ENCODE measurements at regions not wholly inside any gene's neighbourhood (a gene's known extent, or its start where the extent isn't known, plus 50 kb on each side); places are given as distances from the start of the nearest gene placed in this dataset.

DNA sequence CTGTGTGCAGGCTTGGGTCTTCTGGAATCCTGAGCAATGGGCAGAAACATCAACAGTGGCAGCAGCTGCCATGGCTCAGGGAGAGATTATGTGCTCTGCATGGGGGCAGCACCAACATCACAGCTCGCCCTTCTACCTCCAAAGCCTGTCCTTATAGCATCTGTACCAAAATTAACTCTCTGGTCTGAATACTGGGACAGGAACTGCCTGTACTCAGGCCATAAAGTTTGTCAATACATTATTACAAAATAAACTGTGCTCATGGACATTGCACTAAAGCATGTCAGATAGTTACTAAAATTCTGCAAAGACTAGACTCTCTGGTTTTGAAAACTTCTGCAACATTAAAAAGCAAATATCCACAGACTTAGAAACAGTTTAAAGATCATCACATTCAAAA is 91.6 kb downstream of the ZC3H11B start:
- DNase-seq (no peak), ATAC-seq (peak in 2 of 4 donors; percentile 35 to 57)
- H3K4me3 ChIP-seq, result no peak overlapping the region
- TF ChIP-seq POLR2A (IDR thresholded peaks at IDR 0.05), result no peak
- H3K4me1 ChIP-seq, result no peaks in the 10 kb centered on the region
- H3K27me3 ChIP-seq, result no peaks in the 10 kb centered on the region
- H3K36me3 ChIP-seq, result no peaks in the 10 kb centered on the region
- WGBS (ENCODE audit: insufficient coverage, low coverage, low lambda C conversion rate, missing lambda C conversion rate), result no CpG with 5 or more reads among the region's 1 CpG
- intact Hi-C loops (cut with DNase I), result no loop called here
- H3K27ac ChIP-seq, result no peak overlapping the region
- H3K9me3 ChIP-seq, result no peaks in the 10 kb centered on the region

- H3K27me3 ChIP-seq, result no peaks in the 10 kb centered on the region
- DNase-seq (no peak), ATAC-seq (no peak)
- intact Hi-C loops (cut with DNase I), result no loop called here
- 77% methylated on average over 3 of the region's 3 CpGs for WGBS (ENCODE audit: insufficient coverage, low coverage, low lambda C conversion rate, missing lambda C conversion rate)
- TF ChIP-seq POLR2A (IDR thresholded peaks at IDR 0.05), result no peak
- TF ChIP-seq, protein P1, sequence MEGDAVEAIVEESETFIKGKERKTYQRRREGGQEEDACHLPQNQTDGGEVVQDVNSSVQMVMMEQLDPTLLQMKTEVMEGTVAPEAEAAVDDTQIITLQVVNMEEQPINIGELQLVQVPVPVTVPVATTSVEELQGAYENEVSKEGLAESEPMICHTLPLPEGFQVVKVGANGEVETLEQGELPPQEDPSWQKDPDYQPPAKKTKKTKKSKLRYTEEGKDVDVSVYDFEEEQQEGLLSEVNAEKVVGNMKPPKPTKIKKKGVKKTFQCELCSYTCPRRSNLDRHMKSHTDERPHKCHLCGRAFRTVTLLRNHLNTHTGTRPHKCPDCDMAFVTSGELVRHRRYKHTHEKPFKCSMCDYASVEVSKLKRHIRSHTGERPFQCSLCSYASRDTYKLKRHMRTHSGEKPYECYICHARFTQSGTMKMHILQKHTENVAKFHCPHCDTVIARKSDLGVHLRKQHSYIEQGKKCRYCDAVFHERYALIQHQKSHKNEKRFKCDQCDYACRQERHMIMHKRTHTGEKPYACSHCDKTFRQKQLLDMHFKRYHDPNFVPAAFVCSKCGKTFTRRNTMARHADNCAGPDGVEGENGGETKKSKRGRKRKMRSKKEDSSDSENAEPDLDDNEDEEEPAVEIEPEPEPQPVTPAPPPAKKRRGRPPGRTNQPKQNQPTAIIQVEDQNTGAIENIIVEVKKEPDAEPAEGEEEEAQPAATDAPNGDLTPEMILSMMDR (IDR thresholded peaks at IDR 0.05), result no peak
- H3K27ac ChIP-seq, result no peak overlapping the region
- H3K4me1 ChIP-seq, result no peaks in the 10 kb centered on the region
- H3K36me3 ChIP-seq, result no peaks in the 10 kb centered on the region
- no peak overlapping the region for H3K4me3 ChIP-seq
- no peaks in the 10 kb centered on the region for H3K9me3 ChIP-seq
Measured at GRCh38 chr1:219520241-219520640, 92.7 kb downstream of the ZC3H11B start.

GRCh38 chr1:219518907-219519248 is 94.0 kb downstream of the ZC3H11B start:
- DNase-seq (no peak), ATAC-seq (no peak)
- H3K27me3 ChIP-seq, result no peaks in the 10 kb centered on the region
- H3K4me3 ChIP-seq, result no peak overlapping the region
- H3K27ac ChIP-seq, result no peak overlapping the region
- TF ChIP-seq, protein P1 (IDR thresholded peaks at IDR 0.05), result no peak
- no peak for TF ChIP-seq POLR2A (IDR thresholded peaks at IDR 0.05)
- no peaks in the 10 kb centered on the region for H3K4me1 ChIP-seq
- no peaks in the 10 kb centered on the region for H3K36me3 ChIP-seq
- H3K9me3 ChIP-seq, result no peaks in the 10 kb centered on the region
- intact Hi-C loops (cut with DNase I), result no loop called here

- Histone ChIP-seq H3K4me3 (no peak overlapping the region), H3K36me3 (no peaks in the 10 kb centered on the region), H3K27ac (no peak overlapping the region), H3K4me1 (no peaks in the 10 kb centered on the region), H3K27me3 (no peaks in the 10 kb centered on the region), H3K9me3 (no peaks in the 10 kb centered on the region)
- TF ChIP-seq POLR2A (IDR thresholded peaks at IDR 0.05), result no peak
- TF ChIP-seq, protein P1 (IDR thresholded peaks at IDR 0.05), result no peak
- 49% methylated on average over 3 of the region's 3 CpGs for WGBS (ENCODE audit: insufficient coverage, low coverage, low lambda C conversion rate, missing lambda C conversion rate)
- intact Hi-C loops (cut with DNase I), result no loop called here
- no peak for DNase-seq
- no peak for ATAC-seq
Measured at GRCh38 chr1:219518168-219518906, 94.6 kb downstream of the ZC3H11B start.

- Histone ChIP-seq H3K4me3 (no peak overlapping the region), H3K36me3 (no peaks in the 10 kb centered on the region), H3K27me3 (no peaks in the 10 kb centered on the region), H3K27ac (no peak overlapping the region), H3K9me3 (no peaks in the 10 kb centered on the region), H3K4me1 (no peaks in the 10 kb centered on the region)
- TF ChIP-seq, protein P1 (IDR thresholded peaks at IDR 0.05), result no peak
- TF ChIP-seq POLR2A (IDR thresholded peaks at IDR 0.05), result no peak
- DNase-seq, result no peak
- intact Hi-C loops (cut with DNase I), result no loop called here
- 64% methylated on average over 3 of the region's 3 CpGs for WGBS (ENCODE audit: insufficient coverage, low coverage, low lambda C conversion rate, missing lambda C conversion rate)
- ATAC-seq, result no peak
Measured at GRCh38 chr1:219517031-219517430, 95.9 kb downstream of the ZC3H11B start.
